Neural cell (in vitro differentiated cells): ENCODE measurements at regions not wholly inside any gene's neighbourhood (a gene's known extent, or its start where the extent isn't known, plus 50 kb on each side); places are given as distances from the start of the nearest gene placed in this dataset.

ENCODE experiments used
- H2AFZ ChIP-seq: fragments of 200-600, 300-800 bp; sonication (generic), shearing (Covaris generic); 2 replicates; pipeline ENCODE4 v1.6.0; 2014; ENCODE audit warnings: low read depth, mild to moderate bottlenecking, antibody characterized with exemption, low read length, moderate library complexity
- H3F3A ChIP-seq: fragments of 200-600 bp; shearing (Covaris generic); 2 replicates; pipeline ENCODE4 v1.6.1; 2016; ENCODE audit warnings: mild to moderate bottlenecking, moderate library complexity, mixed read lengths, antibody characterized with exemption, low read length; ENCODE audit not compliant: insufficient read depth, poor library complexity, severe bottlenecking
- H3K27ac ChIP-seq: fragments of 200-600, 300-800 bp; sonication (generic), shearing (Covaris generic); 2 replicates; pipeline ENCODE4 v1.5.1; 2014; ENCODE audit warnings: mild to moderate bottlenecking, low read length, moderate library complexity
- H3K27me3 ChIP-seq: fragments of 300-800, 200-600 bp; sonication (generic), shearing (Covaris generic); 2 replicates; pipeline ENCODE4 v1.6.0; 2014; ENCODE audit warnings: mild to moderate bottlenecking, low read depth, low read length, moderate library complexity; ENCODE audit not compliant: insufficient read depth
- H3K36me3 ChIP-seq: fragments of 300-800, 200-600 bp; sonication (generic), shearing (Covaris generic); 2 replicates; pipeline ENCODE4 v1.5.1; 2014; ENCODE audit warnings: mild to moderate bottlenecking, antibody characterized with exemption, low read length, moderate library complexity; ENCODE audit not compliant: insufficient read depth
- H3K4me2 ChIP-seq: fragments of 300-800, 200-600 bp; sonication (generic), shearing (Covaris generic); 2 replicates; pipeline ENCODE4 v1.6.0; 2014; ENCODE audit warnings: mild to moderate bottlenecking, low read length
- H3K4me3 ChIP-seq: fragments of 300-800, 200-600 bp; sonication (generic), shearing (Covaris generic); 2 replicates; pipeline ENCODE4 v1.5.1; 2014; ENCODE audit warnings: mild to moderate bottlenecking, low read length, moderate library complexity
- H3K79me2 ChIP-seq: fragments of 200-600 bp; shearing (Covaris generic); replicated peaks from 2 replicates; pipeline ENCODE4 v1.6.0; 2014; ENCODE audit warnings: mild to moderate bottlenecking, low read length, moderate library complexity; ENCODE audit not compliant: insufficient read depth
- H3K9ac ChIP-seq: fragments of 300-800, 200-600 bp; sonication (generic), shearing (Covaris generic); 2 replicates; pipeline ENCODE4 v1.6.1; 2016; ENCODE audit warnings: mild to moderate bottlenecking, low read length, mixed read lengths
- H3K9me2 ChIP-seq: fragments of 200-600 bp; shearing (Covaris generic); 2 replicates; pipeline ENCODE4 v1.6.1; 2016; ENCODE audit warnings: mild to moderate bottlenecking, low read length, mixed read lengths; ENCODE audit not compliant: insufficient read depth
- H3K9me3 ChIP-seq: fragments of 200-600, 300-800 bp; sonication (generic), shearing (Covaris generic); 2 replicates; pipeline ENCODE4 v1.6.1; 2016; ENCODE audit warnings: mild to moderate bottlenecking, mixed run types, low read length, moderate library complexity, mixed read lengths
- H4K20me1 ChIP-seq: fragments of 200-600 bp; shearing (Covaris generic); 2 replicates; pipeline ENCODE4 v1.6.1; 2016; ENCODE audit warnings: mild to moderate bottlenecking, mixed run types; ENCODE audit not compliant: insufficient read depth
- EP300 ChIP-seq: fragments of 450-650 bp; conservative IDR thresholded peaks from 2 replicates; pipeline ENCODE4 v1.6.1; 2014; ENCODE audit warnings: antibody characterized with exemption, mild to moderate bottlenecking, moderate library complexity; ENCODE audit not compliant: poor library complexity, severe bottlenecking
- EZH2 ChIP-seq: fragments of 200-600, 300-800 bp; shearing (Covaris generic), sonication (generic); IDR thresholded peaks from 2 replicates; pipeline ENCODE4 v1.6.1; 2014; ENCODE audit warnings: antibody characterized with exemption, low read length, borderline replicate concordance, mild to moderate bottlenecking; ENCODE audit not compliant: insufficient read depth, poor library complexity, severe bottlenecking
- MXI1 ChIP-seq: fragments of 450-650 bp; conservative IDR thresholded peaks from 2 replicates; pipeline ENCODE4 v1.6.1; 2014; ENCODE audit warnings: antibody characterized with exemption, mild to moderate bottlenecking; ENCODE audit not compliant: poor library complexity, severe bottlenecking
- POLR2AphosphoS5 ChIP-seq: IDR thresholded peaks from 2 replicates; pipeline ENCODE4 v1.6.1; 2012
- RAD21 ChIP-seq: fragments of 450-650 bp; conservative IDR thresholded peaks from 2 replicates; pipeline ENCODE4 v1.6.1; 2014; ENCODE audit warnings: antibody characterized with exemption, mild to moderate bottlenecking, moderate library complexity
- SMC3 ChIP-seq: fragments of 450-650 bp; conservative IDR thresholded peaks from 2 replicates; pipeline ENCODE4 v1.6.1; 2014; ENCODE audit warnings: antibody characterized with exemption, mild to moderate bottlenecking, moderate library complexity; ENCODE audit not compliant: poor library complexity
- TAF1 ChIP-seq: IDR thresholded peaks from 2 replicates; pipeline ENCODE4 v1.6.1; 2012; ENCODE audit warnings: low read depth
- TF ChIP-seq, protein P1 (sequence below): IDR thresholded peaks from 2 replicates; pipeline ENCODE4 v1.6.1; 2012; ENCODE audit warnings: borderline replicate concordance
- TF ChIP-seq, protein P2 (sequence below): fragments of 450-650 bp; IDR thresholded peaks from 2 replicates; pipeline ENCODE4 v1.5.1; 2014; ENCODE audit warnings: antibody characterized with exemption, mild to moderate bottlenecking, moderate library complexity; ENCODE audit not compliant: poor library complexity, severe bottlenecking

DNA sequence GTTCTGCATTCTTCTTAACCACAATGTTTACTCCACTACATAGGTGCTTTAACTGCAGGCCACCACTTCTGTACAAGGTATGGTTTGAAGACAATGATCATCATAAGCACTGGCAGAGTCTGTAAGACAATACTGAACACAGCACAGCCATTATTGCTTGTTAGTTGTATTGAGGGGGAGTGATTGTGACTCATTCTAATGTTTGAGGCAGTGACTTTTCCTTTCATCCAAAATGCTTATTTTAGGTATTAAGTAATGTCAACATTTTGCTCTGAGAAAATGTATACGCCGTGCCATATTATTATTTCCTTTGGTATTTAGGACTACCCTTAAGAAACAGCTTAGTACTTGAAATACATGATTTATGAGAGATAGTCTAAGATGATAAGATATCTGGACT is 618.2 kb upstream of the ZNF717 start:
- no peak for TF ChIP-seq EP300
- TF ChIP-seq, protein P1, sequence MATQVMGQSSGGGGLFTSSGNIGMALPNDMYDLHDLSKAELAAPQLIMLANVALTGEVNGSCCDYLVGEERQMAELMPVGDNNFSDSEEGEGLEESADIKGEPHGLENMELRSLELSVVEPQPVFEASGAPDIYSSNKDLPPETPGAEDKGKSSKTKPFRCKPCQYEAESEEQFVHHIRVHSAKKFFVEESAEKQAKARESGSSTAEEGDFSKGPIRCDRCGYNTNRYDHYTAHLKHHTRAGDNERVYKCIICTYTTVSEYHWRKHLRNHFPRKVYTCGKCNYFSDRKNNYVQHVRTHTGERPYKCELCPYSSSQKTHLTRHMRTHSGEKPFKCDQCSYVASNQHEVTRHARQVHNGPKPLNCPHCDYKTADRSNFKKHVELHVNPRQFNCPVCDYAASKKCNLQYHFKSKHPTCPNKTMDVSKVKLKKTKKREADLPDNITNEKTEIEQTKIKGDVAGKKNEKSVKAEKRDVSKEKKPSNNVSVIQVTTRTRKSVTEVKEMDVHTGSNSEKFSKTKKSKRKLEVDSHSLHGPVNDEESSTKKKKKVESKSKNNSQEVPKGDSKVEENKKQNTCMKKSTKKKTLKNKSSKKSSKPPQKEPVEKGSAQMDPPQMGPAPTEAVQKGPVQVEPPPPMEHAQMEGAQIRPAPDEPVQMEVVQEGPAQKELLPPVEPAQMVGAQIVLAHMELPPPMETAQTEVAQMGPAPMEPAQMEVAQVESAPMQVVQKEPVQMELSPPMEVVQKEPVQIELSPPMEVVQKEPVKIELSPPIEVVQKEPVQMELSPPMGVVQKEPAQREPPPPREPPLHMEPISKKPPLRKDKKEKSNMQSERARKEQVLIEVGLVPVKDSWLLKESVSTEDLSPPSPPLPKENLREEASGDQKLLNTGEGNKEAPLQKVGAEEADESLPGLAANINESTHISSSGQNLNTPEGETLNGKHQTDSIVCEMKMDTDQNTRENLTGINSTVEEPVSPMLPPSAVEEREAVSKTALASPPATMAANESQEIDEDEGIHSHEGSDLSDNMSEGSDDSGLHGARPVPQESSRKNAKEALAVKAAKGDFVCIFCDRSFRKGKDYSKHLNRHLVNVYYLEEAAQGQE = no peak
- no peak for TF ChIP-seq TAF1
- no peak for TF ChIP-seq SMC3
- TF ChIP-seq, protein P2, sequence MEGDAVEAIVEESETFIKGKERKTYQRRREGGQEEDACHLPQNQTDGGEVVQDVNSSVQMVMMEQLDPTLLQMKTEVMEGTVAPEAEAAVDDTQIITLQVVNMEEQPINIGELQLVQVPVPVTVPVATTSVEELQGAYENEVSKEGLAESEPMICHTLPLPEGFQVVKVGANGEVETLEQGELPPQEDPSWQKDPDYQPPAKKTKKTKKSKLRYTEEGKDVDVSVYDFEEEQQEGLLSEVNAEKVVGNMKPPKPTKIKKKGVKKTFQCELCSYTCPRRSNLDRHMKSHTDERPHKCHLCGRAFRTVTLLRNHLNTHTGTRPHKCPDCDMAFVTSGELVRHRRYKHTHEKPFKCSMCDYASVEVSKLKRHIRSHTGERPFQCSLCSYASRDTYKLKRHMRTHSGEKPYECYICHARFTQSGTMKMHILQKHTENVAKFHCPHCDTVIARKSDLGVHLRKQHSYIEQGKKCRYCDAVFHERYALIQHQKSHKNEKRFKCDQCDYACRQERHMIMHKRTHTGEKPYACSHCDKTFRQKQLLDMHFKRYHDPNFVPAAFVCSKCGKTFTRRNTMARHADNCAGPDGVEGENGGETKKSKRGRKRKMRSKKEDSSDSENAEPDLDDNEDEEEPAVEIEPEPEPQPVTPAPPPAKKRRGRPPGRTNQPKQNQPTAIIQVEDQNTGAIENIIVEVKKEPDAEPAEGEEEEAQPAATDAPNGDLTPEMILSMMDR = no peak
- TF ChIP-seq POLR2AphosphoS5 = no peak
- no peak for TF ChIP-seq MXI1
- no peak for TF ChIP-seq EZH2
- no peak for TF ChIP-seq RAD21
- Histone ChIP-seq H3K4me2 (no peak overlapping the region), H3K9me3 (no peaks in the 10 kb centered on the region), H3K4me3 (no peak overlapping the region), H3K27me3 (no peaks in the 10 kb centered on the region), H4K20me1 (no peaks in the 10 kb centered on the region), H2AFZ (no peak overlapping the region), H3K9me2 (no peaks in the 10 kb centered on the region), H3K36me3 (no peaks in the 10 kb centered on the region), H3F3A (no peaks in the 10 kb centered on the region), H3K79me2 (no peaks in the 10 kb centered on the region), H3K27ac (no peak overlapping the region), H3K9ac (no peak overlapping the region)

DNA sequence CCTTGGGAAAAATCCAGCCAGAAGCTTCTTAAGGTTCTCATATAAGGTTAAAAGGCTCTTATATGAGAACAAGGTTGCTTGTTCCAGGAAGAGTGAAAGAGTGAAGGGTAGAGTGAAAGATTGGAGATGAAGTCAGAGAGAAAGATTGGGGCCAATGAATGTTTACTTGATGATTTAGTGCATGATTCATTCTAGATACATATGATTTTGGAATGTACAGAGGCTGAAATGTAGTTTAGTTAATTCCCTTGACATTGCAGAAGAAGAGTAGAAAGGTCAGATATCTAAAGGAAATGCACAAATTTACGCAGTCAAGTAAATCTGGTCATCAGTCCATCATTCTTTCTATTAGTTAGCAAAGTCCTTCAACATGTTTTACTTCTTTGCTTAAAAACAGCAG is 619.8 kb upstream of the ZNF717 start:
- Histone ChIP-seq H4K20me1 (no peaks in the 10 kb centered on the region), H3K4me3 (no peak overlapping the region), H3K9me2 (no peaks in the 10 kb centered on the region), H3K79me2 (no peaks in the 10 kb centered on the region), H3F3A (no peaks in the 10 kb centered on the region), H3K27ac (no peak overlapping the region), H3K36me3 (no peaks in the 10 kb centered on the region), H2AFZ (no peak overlapping the region), H3K4me2 (no peak overlapping the region), H3K9me3 (no peaks in the 10 kb centered on the region), H3K9ac (no peak overlapping the region), H3K27me3 (no peaks in the 10 kb centered on the region)
- no peak for TF ChIP-seq MXI1
- TF ChIP-seq, protein P1 = no peak
- no peak for TF ChIP-seq RAD21
- TF ChIP-seq SMC3 = no peak
- no peak for TF ChIP-seq EP300
- TF ChIP-seq TAF1 = no peak
- TF ChIP-seq, protein P2 = no peak
- TF ChIP-seq EZH2 = no peak
- TF ChIP-seq POLR2AphosphoS5 = no peak
